ENCODE measurements at regions not wholly inside any gene's neighbourhood (a gene's known extent, or its start where the extent isn't known, plus 50 kb on each side); places are given as distances from the start of the nearest gene placed in this dataset.

DNA sequence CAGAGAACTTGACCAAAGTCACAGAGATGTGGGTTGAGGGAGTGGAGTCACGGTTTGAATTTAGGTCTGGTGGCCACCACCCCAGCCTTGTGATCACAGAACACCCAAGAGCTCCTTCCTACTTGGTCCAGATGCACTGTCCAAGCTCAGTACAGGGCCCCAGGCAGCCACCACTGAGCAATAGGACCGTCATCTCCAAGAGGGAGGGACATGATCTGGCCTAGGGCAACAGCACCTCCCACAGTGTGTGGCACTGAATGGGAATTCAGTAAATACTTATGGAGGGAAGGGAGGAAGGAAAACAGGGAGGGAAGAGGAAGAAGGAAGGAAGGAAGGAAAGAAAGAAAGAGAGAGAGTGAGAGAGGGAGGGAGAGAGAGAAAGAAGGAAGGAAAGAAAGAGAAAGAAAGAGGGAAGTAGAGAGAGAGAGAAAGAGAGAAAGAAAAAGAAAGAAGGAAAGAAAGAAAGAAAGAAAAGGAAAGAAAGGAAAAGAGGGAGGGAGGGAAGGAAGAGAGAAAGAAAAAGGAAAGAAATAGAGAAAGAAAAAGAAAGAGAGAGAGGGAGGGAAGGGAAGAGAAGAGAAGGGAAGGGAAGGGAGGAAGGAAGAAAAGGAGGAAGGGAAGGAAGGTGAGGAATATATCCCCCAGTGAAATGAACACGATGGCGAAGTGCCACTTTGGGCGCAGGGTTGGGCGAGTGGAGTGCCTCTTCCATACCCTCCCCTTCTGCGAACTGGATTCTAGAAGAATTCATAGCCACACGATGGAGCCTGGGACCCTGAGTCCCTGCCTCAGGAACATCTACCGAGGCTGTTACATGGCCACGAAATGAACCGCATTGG is 243.7 kb downstream of the TFAP2C start:
- TF ChIP-seq, protein P1, sequence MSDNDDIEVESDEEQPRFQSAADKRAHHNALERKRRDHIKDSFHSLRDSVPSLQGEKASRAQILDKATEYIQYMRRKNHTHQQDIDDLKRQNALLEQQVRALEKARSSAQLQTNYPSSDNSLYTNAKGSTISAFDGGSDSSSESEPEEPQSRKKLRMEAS (IDR thresholded peaks at IDR 0.05): no peak
- TF ChIP-seq POLR2AphosphoS5 (IDR thresholded peaks at IDR 0.05; ENCODE audit: low read depth, low read length): no peak
- TF ChIP-seq, protein P2, sequence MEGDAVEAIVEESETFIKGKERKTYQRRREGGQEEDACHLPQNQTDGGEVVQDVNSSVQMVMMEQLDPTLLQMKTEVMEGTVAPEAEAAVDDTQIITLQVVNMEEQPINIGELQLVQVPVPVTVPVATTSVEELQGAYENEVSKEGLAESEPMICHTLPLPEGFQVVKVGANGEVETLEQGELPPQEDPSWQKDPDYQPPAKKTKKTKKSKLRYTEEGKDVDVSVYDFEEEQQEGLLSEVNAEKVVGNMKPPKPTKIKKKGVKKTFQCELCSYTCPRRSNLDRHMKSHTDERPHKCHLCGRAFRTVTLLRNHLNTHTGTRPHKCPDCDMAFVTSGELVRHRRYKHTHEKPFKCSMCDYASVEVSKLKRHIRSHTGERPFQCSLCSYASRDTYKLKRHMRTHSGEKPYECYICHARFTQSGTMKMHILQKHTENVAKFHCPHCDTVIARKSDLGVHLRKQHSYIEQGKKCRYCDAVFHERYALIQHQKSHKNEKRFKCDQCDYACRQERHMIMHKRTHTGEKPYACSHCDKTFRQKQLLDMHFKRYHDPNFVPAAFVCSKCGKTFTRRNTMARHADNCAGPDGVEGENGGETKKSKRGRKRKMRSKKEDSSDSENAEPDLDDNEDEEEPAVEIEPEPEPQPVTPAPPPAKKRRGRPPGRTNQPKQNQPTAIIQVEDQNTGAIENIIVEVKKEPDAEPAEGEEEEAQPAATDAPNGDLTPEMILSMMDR (IDR thresholded peaks at IDR 0.05 in 2 of 3, conservative IDR thresholded peaks at IDR 0.05 in 1 of 3; ENCODE audit: borderline replicate concordance in 1 of 3, insufficient read depth in 1 of 3, low read depth in 2 of 3, low read length in 2 of 3): 0 out of 6 replicates have a peak, but pooled peaks of 1 of the 3 experiments have one; percentile 16
- TF ChIP-seq SIN3A (IDR thresholded peaks at IDR 0.05; ENCODE audit: low read depth): no peak
- no peak for TF ChIP-seq FOSL1 (IDR thresholded peaks at IDR 0.05; ENCODE audit: low read depth)
- TF ChIP-seq EZH2phosphoT487 (IDR thresholded peaks at IDR 0.05; ENCODE audit: borderline replicate concordance): no peak
- TF ChIP-seq RAD21 (IDR thresholded peaks at IDR 0.05; ENCODE audit: low read depth): peak; percentile 23; the same call in 1 of the 2 replicates
